ENCODE measurements at regions not wholly inside any gene's neighbourhood (a gene's known extent, or its start where the extent isn't known, plus 50 kb on each side); places are given as distances from the start of the nearest gene placed in this dataset.

- TF ChIP-seq REST (IDR thresholded peaks at IDR 0.05), result no peak
- no peak for TF ChIP-seq JUN (IDR thresholded peaks at IDR 0.05)
- no peak for TF ChIP-seq BCL3 (IDR thresholded peaks at IDR 0.05)
- no peak for TF ChIP-seq RCOR1 (IDR thresholded peaks at IDR 0.05; ENCODE audit: low read depth, low read length)
- no peak for TF ChIP-seq TP53 (CRISPR knock-in tag; IDR thresholded peaks at IDR 0.05)
- no peak for TF ChIP-seq CBX8 (IDR thresholded peaks at IDR 0.05)
- TF ChIP-seq SREBF2 (IDR thresholded peaks at IDR 0.05), result no peak
- no peak for TF ChIP-seq ZNF302 (CRISPR knock-in tag; IDR thresholded peaks at IDR 0.05)
Measured at GRCh38 chr3:180855956-180856355, 56.5 kb upstream of the FXR1 start (continued).

GRCh38 chr3:180860180-180860858, 52.2 kb upstream of the FXR1 start:
- no peak for FAIRE-seq
- Histone ChIP-seq H3K9me3 (no peaks in the 10 kb centered on the region), H3K4me2 (no peak overlapping the region), H3K27ac (no peak overlapping the region), H3K4me1 (no peaks in the 10 kb centered on the region), H3K4me3 (no peak overlapping the region)
- no peak for DNase-seq (ENCODE audit: low read depth in 1 of 2, low spot score in 1 of 2)
- ChIA-PET CTCF (no interaction called here), POLR2A (interaction anchor here (0.6 kb wide), 1 partner anchor 13 kb away, joined by 5 read pairs; no protein-coding TSS in a partner anchor)
- no peak for TF ChIP-seq FOSL2 (IDR thresholded peaks at IDR 0.05)
- TF ChIP-seq FOSL2 (CRISPR knock-in tag; IDR thresholded peaks at IDR 0.05), result no peak
- no peak for TF ChIP-seq ZC3H11A (IDR thresholded peaks at IDR 0.05)
- no peak for TF ChIP-seq GATA3 (IDR thresholded peaks at IDR 0.05; ENCODE audit: borderline replicate concordance)
- TF ChIP-seq POLR2A (IDR thresholded peaks at IDR 0.05; ENCODE audit: low read length), result no peak
- TF ChIP-seq BCL3 (IDR thresholded peaks at IDR 0.05), result no peak
- no peak for TF ChIP-seq KDM1A (IDR thresholded peaks at IDR 0.05; ENCODE audit: low read depth)
- TF ChIP-seq CHD2 (IDR thresholded peaks at IDR 0.05; ENCODE audit: low read length, partially characterized antibody), result no peak
- TF ChIP-seq PHF8 (IDR thresholded peaks at IDR 0.05; ENCODE audit: borderline replicate concordance, low read depth), result no peak
- TF ChIP-seq POLR2AphosphoS2 (conservative IDR thresholded peaks at IDR 0.05; ENCODE audit: low read length), result no peak
- TF ChIP-seq TP53 (CRISPR knock-in tag; IDR thresholded peaks at IDR 0.05), result no peak
- no peak for TF ChIP-seq CBX2 (IDR thresholded peaks at IDR 0.05; ENCODE audit: borderline replicate concordance, low read depth)
- TF ChIP-seq RCOR1 (IDR thresholded peaks at IDR 0.05; ENCODE audit: low read depth, low read length), result no peak
- no peak for TF ChIP-seq ESRRA (IDR thresholded peaks at IDR 0.05; ENCODE audit: borderline replicate concordance, low read length)
- TF ChIP-seq HES2 (IDR thresholded peaks at IDR 0.05), result no peak
- TF ChIP-seq KDM5A (IDR thresholded peaks at IDR 0.05), result no peak
- no peak for TF ChIP-seq FOXS1 (CRISPR knock-in tag; IDR thresholded peaks at IDR 0.05)
- ATAC-seq, result no peak
